OCI-LY1 (cell line): ENCODE measurements at regions not wholly inside any gene's neighbourhood (a gene's known extent, or its start where the extent isn't known, plus 50 kb on each side); places are given as distances from the start of the nearest gene placed in this dataset.

ENCODE experiments used
- H2AFZ ChIP-seq: fragments of 200-600 bp; sonication (generic), shearing (Covaris generic); 2 replicates; pipeline ENCODE4 v1.6.0; 2014; ENCODE audit warnings: antibody characterized with exemption, mild to moderate bottlenecking, low read length
- H3F3A ChIP-seq: fragments of 200-600 bp; sonication (generic), shearing (Covaris generic); 2 replicates; pipeline ENCODE4 v1.6.0; 2014; ENCODE audit warnings: mild to moderate bottlenecking, antibody characterized with exemption, low read length, moderate library complexity; ENCODE audit not compliant: insufficient read depth
- H3K27ac ChIP-seq: fragments of 200-600 bp; sonication (generic); 2 replicates; pipeline ENCODE4 v1.5.1; 2014; ENCODE audit warnings: low read length, mixed run types, mild to moderate bottlenecking, low read depth; ENCODE audit not compliant: poor library complexity, severe bottlenecking
- H3K27me3 ChIP-seq: fragments of 200-600 bp; sonication (generic); 2 replicates; pipeline ENCODE4 v1.6.0; 2014; ENCODE audit warnings: antibody characterized with exemption, mild to moderate bottlenecking, low read length, moderate library complexity; ENCODE audit not compliant: insufficient read depth
- H3K36me3 ChIP-seq: fragments of 200-600 bp; sonication (generic); 2 replicates; pipeline ENCODE4 v1.6.1; 2014; ENCODE audit warnings: mild to moderate bottlenecking, antibody characterized with exemption, low read length, moderate library complexity, mixed read lengths; ENCODE audit not compliant: insufficient read depth
- H3K4me1 ChIP-seq: fragments of 200-600 bp; sonication (generic); 2 replicates; pipeline ENCODE4 v1.5.1; 2014; ENCODE audit warnings: mild to moderate bottlenecking, low read length, moderate library complexity; ENCODE audit not compliant: insufficient read depth, severe bottlenecking
- H3K4me2 ChIP-seq: fragments of 200-600 bp; sonication (generic), shearing (Covaris generic); 2 replicates; pipeline ENCODE4 v1.6.1; 2014; ENCODE audit warnings: low read length
- H3K4me3 ChIP-seq: fragments of 200-600 bp; sonication (generic); 2 replicates; pipeline ENCODE4 v1.5.1; 2014; ENCODE audit warnings: low read length, low read depth, mild to moderate bottlenecking, mixed read lengths; ENCODE audit not compliant: poor library complexity, severe bottlenecking
- H3K79me2 ChIP-seq: fragments of 200-600 bp; shearing (Covaris generic); 2 replicates; pipeline ENCODE4 v1.6.1; 2016; ENCODE audit warnings: mixed run types, low read length, mixed read lengths; ENCODE audit not compliant: insufficient read depth
- H3K9ac ChIP-seq: fragments of 200-600 bp; sonication (generic), shearing (Covaris generic); 2 replicates; pipeline ENCODE4 v1.6.1; 2014; ENCODE audit warnings: mild to moderate bottlenecking, low read length, mixed read lengths
- H3K9me2 ChIP-seq: fragments of 200-600 bp; sonication (generic), shearing (Covaris generic); 2 replicates; pipeline ENCODE4 v1.6.1; 2014; ENCODE audit warnings: low read depth, mild to moderate bottlenecking, low read length, mixed read lengths
- H3K9me3 ChIP-seq: fragments of 200-600 bp; shearing (Covaris generic); 2 replicates; pipeline ENCODE4 v1.6.1; 2014; ENCODE audit warnings: low read length, mixed read lengths
- H4K20me1 ChIP-seq: fragments of 200-600 bp; sonication (generic), shearing (Covaris generic); 2 replicates; pipeline ENCODE4 v1.6.0; 2016; ENCODE audit warnings: mild to moderate bottlenecking, low read length; ENCODE audit not compliant: insufficient read depth
- CTCF ChIP-seq: fragments of 200-600 bp; sonication (generic), shearing (Covaris generic); IDR thresholded peaks from 2 replicates; pipeline ENCODE4 v1.5.1; 2017; ENCODE audit warnings: mild to moderate bottlenecking, antibody characterized with exemption, low read length, moderate library complexity, mixed read lengths
- EZH2 ChIP-seq: fragments of 200-600 bp; sonication (generic), shearing (Covaris generic); IDR thresholded peaks from 2 replicates; pipeline ENCODE4 v1.8.0; 2017; ENCODE audit warnings: borderline replicate concordance, mixed run types, mild to moderate bottlenecking, antibody characterized with exemption, low read length, moderate library complexity, mixed read lengths

DNA sequence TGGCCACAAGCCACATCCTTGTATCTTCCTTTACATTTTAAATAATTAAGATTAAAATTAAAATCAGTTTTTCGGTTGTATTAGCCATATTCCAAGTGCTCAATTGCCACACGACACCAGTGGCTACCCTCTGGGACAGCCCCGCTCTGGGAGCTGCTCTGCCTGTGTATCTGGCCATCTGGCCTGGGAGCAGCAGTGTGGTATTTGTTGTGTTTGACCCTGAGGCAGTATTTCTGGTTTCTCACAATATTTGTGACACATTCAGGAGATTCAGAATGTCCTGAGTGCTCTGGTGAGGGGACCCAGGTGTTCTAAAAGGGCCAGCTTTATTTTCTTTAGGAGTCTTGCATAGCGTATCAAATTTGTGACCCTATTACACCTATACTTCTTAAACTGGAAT, 179.0 kb downstream of the SUCLA2 start:
- no peak overlapping the region for H2AFZ ChIP-seq
- no peak overlapping the region for H3K4me3 ChIP-seq
- no peak overlapping the region for H3K4me2 ChIP-seq
- H4K20me1 ChIP-seq: no peaks in the 10 kb centered on the region
- H3K27me3 ChIP-seq: no peaks in the 10 kb centered on the region
- no peaks in the 10 kb centered on the region for H3F3A ChIP-seq
- H3K79me2 ChIP-seq: no peaks in the 10 kb centered on the region
- H3K4me1 ChIP-seq: no peaks in the 10 kb centered on the region
- no peak overlapping the region for H3K9ac ChIP-seq
- H3K27ac ChIP-seq: no peak overlapping the region
- no peaks in the 10 kb centered on the region; the same call in 1 of the 2 replicates for H3K9me3 ChIP-seq
- H3K9me2 ChIP-seq: no peaks in the 10 kb centered on the region
- TF ChIP-seq CTCF: no peak
- TF ChIP-seq EZH2: no peak
- no peaks in the 10 kb centered on the region for H3K36me3 ChIP-seq

- Histone ChIP-seq H3K4me1 (no peaks in the 10 kb centered on the region), H3K9me3 (no peaks in the 10 kb centered on the region), H3K9ac (no peak overlapping the region), H3K9me2 (no peaks in the 10 kb centered on the region), H3K27ac (no peak overlapping the region), H4K20me1 (no peaks in the 10 kb centered on the region), H3K4me3 (no peak overlapping the region), H3K36me3 (no peaks in the 10 kb centered on the region), H3F3A (no peaks in the 10 kb centered on the region), H3K4me2 (no peak overlapping the region), H2AFZ (no peak overlapping the region), H3K79me2 (no peaks in the 10 kb centered on the region), H3K27me3 (no peaks in the 10 kb centered on the region)
- TF ChIP-seq CTCF: no peak
- no peak for TF ChIP-seq EZH2
These were observed 184.2 kb downstream of the SUCLA2 start for GRCh38 chr13:47816831-47817230.

DNA sequence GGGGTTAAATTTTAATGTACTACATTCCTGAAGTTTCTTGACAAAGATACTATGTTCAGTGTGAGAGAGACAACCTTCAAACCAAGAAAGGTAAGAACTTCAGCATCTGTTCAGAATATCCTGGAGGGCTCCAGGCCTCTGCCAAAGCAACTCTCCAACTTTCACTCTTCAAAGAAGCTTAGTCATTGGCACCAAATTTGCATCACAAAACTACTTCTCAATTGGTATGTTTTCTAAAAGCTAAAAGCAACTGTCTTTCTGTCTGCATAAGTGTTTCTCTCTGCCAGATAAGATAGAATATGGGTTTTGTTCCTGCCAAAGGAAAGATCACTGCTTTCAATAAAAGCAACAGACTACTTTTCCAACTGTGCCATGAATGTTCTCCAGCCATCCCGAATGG, 187.4 kb downstream of the SUCLA2 start:
- no peak overlapping the region for H3K4me3 ChIP-seq
- H3K4me2 ChIP-seq: no peak overlapping the region
- H3K4me1 ChIP-seq: no peaks in the 10 kb centered on the region
- no peaks in the 10 kb centered on the region for H3F3A ChIP-seq
- no peaks in the 10 kb centered on the region for H3K9me2 ChIP-seq
- H3K36me3 ChIP-seq: no peaks in the 10 kb centered on the region
- no peaks in the 10 kb centered on the region for H4K20me1 ChIP-seq
- no peaks in the 10 kb centered on the region for H3K27me3 ChIP-seq
- no peak overlapping the region for H2AFZ ChIP-seq
- H3K79me2 ChIP-seq: no peaks in the 10 kb centered on the region
- H3K9me3 ChIP-seq: no peaks in the 10 kb centered on the region
- no peak overlapping the region for H3K27ac ChIP-seq
- no peak overlapping the region for H3K9ac ChIP-seq
- TF ChIP-seq EZH2: no peak
- no peak for TF ChIP-seq CTCF
